IPS-NIHi11 (cell line): ENCODE measurements at regions not wholly inside any gene's neighbourhood (a gene's known extent, or its start where the extent isn't known, plus 50 kb on each side); places are given as distances from the start of the nearest gene placed in this dataset.
A peak's percentile ranks its signal among the peaks of the same experiment; 100 is the strongest.

ENCODE experiments used
- DNase-seq: peaks from one replicate; pipeline ENCODE4 v3.0.0; 2012; ENCODE audit warnings: mixed read lengths, low spot score

DNA sequence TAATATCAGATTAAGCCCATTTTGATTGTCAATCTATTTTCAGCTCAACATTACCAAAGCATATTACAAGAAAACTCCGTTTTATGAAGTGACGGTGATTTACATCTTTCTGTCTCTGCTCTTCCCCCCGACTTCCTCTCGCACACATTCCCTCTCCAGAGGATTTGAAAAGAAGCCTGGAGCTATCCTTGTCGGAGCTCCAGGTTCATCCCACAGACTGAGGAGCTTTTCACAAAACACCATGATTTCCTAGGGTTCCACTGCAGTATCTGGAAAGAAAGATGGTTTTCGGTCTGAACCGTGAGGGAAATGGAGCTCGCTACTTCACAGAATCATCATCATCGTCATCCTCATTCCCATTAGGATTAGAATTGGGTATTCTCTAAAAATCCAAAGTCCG lies 655.5 kb upstream of the MGMT start:
- DNase-seq = no peak

DNA sequence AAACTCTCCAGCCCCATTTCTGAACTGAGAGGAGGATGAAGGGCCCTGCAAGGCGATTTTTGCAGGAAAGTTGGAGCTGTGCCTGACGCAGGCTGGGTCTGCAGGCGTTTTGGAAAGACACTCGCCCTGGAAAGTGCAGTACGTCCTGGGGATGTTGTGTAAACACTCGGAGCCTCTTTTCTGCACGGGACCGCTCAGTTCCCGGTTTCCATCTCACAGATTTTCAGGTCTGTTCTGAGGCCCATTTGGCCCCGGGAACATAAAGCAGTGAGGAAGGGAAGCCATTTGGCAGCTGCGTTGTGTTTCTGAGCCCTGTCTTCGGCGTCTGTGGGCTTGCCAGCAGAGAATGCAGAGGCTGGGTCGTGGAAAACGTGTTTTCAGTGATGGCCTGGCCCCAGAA lies 655.0 kb upstream of the MGMT start:
- DNase-seq = no peak

DNA sequence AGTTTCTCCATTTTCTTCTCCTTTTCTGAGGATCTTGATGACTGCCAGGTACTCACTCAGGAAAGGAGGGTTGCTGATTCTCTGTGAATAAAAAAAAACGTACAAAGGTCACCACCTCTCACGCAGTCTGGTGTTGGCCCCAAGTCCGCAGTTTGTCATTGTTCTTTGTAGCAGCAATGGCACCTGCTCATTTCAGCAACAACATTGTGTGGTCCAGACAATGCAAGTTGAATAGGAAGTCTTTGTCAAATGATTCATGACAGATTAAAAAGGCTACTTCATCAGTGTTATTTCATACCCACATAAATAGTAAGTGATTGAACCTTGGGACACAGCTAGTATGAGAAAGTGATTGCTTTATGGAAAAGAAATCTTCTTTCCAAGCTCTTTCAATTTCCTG lies 653.5 kb upstream of the MGMT start:
- DNase-seq = no peak

DNA sequence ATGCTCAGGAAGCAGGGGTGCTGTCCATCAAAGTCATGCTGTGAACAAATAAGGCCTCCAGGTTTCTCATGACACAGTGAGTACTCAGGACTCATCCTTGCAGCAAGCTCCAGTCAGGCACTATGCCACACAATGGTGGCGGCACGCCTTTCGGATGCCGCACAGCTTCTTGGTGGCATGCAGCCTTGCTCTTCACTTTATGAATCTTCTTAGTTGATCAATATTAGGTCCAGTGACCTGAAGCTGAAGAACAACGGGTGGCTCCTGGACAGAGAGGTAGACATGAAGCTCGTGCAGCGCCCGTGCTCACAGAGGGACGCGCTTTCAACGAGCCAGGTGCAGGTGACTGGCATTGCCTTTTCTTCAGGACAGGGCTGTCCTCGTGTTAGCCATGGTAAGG lies 653.0 kb upstream of the MGMT start:
- DNase-seq = no peak

DNA sequence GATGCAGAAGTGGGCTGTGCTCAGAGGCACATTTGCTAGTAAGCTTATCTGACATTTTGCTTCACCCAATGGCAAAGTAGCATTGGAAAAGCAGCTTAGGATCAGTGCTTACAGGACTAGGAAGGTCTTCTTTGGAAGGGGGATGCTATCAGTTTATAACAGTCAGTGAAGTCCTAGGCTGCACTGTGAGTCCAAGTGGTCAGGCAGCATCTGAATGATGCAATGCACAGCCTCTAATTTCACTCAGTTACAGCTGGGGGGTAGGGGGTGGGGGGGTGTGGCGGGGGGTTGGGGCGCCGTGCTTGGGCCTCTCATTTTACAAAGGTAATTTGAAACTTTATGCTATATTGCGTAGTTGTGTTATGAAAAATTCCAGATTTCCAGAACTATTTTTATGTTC lies 652.3 kb upstream of the MGMT start:
- no peak for DNase-seq

DNA sequence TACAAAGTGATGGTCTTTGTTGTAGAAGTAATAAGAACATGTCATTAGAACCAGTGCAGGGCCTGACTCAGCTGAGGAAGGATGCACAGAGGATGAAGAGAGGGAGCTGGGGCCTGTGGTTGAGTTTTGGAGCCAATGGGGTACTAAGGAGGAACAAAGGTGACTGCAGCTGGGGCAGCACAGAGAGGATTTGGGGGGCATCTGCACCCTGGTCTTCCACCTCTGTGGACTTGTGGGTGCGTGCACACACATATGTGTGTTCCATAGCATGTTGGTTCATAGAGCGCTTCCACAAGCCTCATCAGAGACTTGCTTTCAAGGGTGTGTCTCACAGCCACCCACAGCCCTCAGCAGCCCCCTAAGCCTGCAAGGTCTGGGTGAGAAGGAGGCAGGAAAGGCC lies 650.3 kb upstream of the MGMT start:
- DNase-seq = no peak

DNA sequence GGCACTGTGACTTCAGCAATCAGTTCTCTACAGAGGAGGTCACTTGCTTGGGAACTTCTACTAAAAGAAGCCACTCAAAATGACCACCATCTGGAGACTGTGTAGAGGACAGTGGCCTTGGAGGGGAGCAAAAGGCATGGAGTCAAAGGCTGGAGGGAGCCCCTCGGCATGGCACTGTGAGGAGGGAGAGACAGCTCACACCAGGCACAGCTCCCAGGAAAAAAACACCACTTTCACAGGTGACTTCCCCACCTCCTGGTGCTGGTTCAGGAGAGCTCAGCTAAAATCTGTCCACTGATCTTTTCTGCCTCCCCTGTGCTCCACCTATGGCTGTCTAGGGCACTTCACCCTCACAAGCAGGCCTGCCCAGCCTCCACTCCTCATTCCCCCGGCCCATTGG lies 649.4 kb upstream of the MGMT start:
- DNase-seq = no peak

DNA sequence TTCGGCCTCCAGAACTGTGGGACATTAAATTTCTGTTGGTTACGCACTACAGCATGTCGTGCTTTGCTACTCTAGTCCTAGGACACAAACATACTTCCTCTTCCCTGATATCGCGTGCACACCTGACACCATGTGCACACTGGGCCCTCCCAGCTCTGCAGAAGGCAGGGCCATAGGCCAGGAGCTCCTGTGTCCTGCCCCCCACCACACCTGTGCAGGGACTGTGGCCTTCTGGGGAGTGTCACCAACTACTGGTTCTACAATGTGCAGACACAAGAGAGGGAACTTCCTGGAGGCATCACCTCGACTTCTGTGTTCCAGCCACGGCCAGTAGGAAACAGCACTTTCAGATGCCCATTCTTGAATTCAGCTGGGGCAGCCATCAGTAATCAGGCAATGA lies 646.4 kb upstream of the MGMT start:
- DNase-seq = no peak

DNA sequence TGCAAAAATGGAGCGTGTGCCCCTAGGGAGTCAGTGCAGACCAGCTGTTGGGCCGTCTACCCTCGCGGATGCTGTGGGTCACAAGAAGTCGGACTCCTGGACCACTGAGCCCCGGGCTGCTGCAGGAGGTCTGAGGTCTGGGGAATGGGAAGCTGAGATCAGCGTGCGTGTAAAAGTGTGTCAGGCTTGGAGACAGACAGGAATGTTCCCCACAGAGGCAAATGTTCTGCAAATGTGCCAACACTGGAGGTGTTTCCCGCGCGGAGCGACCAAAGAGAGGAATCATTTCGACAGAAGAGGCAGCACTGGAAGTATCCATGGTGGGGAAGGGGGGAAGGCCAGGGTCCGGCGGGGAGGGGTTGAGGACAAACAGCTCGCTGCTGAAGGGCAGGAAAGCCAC lies 643.8 kb upstream of the MGMT start:
- DNase-seq = no peak

DNA sequence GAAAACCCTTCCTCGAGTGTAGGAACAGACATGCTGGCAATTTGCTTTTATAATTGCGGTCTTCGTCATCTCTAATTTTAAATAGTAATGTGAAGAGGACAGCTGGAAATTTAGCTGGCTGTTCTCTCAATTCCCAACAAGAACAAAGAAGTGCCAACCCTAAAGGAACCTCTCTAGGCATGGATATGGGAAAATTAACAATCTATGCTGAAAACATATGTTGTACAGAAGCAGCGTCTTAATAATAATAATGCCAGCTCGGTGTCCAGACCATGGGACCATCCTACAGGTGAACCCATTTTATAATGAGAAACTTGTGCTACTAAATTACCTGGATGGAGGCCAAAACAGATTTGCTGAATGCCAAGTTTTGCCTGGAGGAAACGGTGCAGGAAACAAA lies 641.4 kb upstream of the MGMT start:
- no peak for DNase-seq

DNA sequence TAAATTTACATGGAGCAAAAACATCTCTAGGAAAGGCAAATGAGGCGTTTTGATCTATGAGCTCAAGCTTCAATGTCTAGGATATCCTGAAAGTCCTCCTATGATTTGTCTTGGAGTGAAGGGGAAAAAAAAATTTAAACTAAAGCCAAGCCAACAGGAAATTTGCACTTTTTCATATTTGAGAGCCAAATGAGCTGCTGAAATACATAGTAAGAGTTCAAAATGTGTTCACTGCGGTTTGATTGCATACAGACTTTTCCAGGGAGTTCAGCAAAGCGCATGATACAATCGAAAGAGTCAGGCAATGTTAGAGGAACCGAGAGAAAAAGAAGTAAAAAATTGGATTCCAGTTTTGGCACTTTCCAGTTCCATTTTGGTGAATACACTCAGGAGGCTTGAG lies 633.4 kb upstream of the MGMT start:
- DNase-seq = no peak

DNA sequence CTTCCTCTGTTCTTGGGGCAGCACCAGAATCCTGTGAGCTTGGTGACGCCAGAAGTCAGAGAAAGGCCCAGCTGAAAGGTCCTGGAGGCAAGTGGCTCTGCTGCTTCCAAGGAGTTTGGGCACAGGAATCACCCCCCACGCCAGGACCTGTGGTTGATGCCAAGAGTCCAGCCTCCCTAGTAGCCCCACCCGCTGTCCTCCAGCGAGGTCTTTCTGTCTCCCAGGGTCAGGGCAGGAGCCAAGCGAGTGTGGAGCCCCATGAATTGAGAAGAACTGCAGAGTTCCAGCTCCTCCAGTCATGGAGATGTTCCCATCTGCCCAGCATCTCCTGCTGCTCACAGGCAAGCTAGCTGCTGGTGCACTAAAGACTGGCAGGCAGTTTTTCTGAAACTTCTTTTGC lies 631.7 kb upstream of the MGMT start:
- no peak for DNase-seq

DNA sequence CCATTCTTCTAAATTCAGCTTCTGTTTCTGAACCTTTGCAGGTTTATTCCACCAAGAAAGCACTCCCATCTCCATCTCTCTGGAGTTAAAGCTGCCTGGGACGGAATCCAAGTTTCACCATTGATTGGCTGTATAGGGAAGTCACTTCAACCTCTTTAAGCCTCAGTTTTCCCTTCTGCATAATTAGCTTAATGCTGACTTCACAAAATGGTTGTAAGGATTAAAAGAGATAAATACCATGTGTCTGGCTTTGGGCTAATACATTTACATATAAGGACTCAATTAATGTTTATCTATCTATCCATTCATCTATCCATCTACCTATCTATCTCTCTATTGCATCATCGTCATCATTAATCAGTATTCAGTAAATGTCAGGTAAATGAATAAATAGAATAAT lies 629.6 kb upstream of the MGMT start:
- no peak for DNase-seq

DNA sequence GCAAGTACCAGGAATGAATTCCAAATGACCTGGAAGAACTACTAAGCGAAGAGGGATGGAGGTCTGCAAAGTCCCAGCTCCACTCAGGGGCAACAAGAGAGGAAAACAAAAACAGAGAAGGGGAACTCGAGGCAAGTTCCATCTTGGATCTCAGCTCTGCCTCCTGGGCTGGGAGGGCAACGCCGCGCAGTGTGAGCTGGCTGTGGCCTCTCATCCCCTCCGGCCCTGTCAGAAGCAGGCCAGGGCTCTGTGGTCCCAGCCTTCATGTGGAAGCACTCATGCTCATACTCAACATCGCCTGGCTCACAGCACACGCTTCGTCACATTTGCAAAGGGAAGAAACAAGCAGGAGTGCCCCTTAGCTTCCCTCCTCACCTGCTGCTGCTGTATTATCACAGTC lies 627.9 kb upstream of the MGMT start:
- no peak for DNase-seq

DNA sequence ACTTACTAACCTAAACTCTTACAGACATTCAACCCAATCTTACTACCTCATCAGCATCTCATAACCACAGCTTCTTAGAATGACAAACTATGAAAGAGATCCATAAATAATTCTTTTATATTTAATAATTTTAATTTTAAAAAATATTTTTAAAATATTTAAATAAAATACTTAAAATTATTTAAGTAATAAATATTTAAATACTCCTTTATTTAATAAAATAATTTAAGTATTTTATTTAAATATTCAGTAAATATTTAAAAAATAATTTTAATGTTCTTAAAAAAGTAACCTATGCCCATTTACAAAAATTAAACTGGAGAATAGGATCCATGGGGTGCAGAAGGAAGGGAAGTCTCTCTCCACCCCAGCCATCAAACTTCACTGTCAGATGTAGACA lies 627.3 kb upstream of the MGMT start:
- no peak for DNase-seq

DNA sequence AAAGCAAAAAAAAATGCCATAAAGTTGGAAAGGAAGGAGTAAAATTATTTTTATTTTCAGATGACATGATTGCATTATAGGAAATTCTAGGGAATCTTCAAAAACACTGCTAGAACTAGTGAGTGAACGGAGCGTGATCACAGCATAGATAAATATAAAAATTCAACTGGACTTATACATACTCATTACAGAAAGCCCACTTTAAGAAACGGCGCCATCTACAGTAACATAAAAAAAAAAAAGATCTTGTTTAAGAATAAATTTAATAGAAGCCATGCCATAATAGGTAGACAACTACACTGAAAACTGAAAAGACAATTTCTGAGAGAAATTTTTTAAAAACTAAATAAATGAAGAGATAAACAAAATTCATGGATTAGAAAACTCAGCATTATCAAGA lies 623.1 kb upstream of the MGMT start:
- no peak for DNase-seq

DNA sequence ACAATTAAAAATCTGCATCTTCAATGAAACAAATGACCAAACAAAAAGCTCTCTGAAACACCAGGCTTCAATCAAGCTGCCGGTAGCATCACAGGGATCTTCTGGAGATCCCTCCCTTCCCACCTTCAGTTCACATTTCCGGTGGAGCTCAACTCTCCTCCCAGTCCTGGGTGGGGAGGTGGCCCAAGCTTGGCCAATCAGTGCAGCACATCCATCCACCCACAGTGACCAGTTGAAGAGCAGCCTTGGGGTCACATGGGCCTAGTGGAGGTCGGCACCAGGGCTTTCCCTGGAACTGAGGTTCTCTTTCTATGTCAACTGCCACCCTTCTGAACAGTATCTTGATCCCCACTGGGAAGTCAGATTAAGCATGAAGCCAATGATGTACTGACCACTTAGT lies 620.1 kb upstream of the MGMT start:
- no peak for DNase-seq

DNA sequence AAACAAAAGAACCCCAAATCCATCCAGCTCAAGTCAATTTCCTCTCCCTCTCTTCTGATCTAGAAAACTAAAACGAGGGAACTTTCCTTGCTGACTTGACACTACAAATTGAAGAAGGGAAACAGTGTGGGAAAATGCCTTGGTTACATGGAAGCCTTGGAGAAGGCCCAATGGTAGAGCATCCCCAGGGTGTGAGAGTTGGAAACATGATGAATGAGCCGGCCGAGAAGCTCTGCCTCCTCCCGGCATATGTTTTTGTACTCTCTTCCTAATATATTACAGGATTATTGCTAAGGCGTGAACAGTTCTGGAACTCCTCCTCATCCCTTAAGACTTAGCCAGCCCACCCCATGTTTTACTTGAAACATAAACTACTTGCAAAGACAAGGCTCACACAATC lies 618.2 kb upstream of the MGMT start:
- DNase-seq = no peak

DNA sequence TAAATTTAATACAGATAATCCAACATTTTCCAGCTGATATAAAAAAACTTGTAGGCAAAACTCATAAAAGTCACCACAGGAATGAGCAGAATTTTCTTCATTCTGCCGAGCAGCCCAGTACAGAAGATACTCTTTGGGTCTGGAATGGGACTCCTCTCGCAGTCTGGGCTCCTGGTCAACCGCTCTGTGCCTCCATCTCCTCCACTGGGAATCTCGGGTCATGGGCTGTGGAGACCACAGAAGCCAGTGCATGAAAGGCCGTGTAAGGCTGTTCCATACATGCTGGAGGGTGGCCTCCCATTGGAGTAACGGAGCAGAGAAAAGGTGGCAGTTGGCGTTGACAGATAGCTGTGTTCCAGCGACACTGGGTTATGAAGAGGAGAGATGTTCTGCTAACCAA lies 616.4 kb upstream of the MGMT start:
- no peak for DNase-seq

DNA sequence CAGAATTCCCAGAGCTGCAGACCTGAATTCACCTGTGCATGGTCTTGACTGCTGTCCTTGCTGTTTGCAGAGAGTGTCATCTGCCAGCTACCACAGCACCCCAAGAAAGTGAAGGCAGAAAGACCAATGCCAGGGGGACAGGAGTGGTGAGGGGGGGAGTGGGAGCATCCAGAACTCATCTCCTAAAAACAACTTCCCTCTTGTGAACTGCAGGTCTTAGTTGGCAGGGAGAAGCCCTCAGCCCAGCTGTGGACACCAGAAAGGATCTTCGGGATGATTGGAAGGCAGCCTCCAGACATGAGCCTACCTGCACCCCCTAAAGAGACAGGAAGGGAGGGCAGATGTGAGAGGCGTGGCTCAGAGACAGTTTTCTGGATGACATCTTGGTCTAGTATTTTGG lies 615.8 kb upstream of the MGMT start:
- no peak for DNase-seq

DNA sequence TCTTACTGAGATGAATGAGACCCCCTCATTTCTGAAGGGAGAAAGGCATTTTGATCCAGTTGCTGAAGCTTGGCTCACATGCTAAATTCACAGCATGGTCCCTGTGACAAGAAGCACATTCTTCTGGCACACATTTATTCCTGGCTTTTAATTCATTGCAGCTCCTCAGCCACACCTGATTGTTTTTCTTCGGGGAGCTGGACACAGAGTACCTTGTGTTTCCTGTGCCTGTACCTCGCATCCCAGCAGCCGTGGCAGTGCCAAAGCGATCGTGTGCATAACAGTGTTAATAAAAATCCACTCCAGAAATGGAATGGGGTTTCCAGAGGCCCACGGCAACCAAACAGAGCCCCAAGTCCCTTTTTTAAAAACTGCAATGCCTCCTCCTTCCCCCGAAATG lies 615.3 kb upstream of the MGMT start:
- no peak for DNase-seq

DNA sequence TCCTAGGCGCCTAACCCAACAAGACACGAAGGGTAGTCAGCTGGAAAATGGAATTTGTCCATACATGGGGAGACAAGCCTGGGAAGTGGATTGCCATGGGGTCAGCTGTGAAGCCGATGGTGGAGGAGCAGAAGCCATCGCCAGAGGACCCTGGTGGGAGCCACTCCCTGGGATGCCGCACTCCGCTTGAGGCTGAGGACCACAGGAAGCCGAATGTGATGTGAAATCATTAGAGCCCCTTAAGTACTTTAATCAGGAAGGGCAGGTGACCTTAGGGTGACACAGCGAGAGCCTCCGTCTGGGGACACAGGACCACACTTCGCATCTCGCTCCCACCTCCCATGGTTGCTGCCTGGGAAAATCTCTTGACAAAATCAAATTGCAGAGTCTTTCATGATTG lies 614.6 kb upstream of the MGMT start:
- no peak for DNase-seq

DNA sequence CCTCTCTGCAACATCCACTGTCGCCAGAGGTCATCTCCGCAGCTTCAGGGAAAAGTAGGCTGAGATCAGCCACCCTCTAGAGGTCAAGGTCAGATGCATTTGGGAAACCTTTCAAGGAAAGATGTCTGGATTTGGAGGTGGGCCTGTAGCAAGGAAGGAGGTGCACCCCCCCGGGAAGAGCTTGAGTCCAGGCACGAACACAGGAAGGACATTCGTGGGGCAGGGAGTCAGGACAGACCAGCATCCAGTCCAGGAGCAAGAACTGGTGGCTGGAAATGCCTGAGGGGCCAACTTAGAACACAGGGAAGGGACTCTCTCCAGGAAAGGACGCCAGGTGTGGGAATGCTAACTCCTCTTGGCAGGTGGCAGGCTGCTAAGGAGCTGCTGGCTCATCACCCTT lies 614.1 kb upstream of the MGMT start:
- no peak for DNase-seq

DNA sequence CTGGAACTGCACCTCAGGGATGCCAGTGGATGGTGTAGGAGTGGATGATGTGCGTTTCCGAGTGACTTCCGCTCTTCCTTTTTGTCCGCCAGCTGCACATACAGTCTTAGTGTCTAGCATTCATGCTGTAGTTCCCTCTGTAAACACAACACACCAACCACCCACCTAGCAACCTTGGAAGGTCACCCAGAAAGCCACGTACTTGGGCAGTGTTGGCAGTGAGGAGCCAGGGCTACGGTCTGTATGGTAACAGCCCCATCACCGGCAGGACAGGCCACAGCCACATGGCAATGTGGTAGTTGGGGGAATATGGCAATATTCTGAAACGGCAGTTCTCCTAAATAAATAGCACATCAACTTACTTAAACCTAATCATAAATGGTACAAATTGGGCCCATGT lies 613.5 kb upstream of the MGMT start:
- DNase-seq = no peak

DNA sequence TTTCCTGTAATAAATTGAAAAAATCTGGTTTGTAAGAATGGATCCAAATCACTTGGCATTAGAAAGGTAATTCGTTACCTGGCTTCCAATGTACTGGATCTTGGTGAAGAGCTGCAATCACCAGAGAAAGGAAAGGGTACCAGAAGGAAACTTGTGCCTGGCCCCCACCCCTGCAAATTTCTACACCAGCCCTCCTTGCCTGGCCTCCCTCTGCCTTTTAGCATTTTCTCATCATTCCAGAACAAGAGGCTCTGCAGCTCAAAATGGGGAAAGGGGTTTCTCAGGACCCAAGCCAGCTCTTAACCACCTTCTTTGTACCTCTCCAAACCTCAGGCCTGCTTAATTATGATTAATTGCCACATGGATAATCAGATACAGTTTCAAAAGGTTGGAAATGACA lies 612.8 kb upstream of the MGMT start:
- no peak for DNase-seq

DNA sequence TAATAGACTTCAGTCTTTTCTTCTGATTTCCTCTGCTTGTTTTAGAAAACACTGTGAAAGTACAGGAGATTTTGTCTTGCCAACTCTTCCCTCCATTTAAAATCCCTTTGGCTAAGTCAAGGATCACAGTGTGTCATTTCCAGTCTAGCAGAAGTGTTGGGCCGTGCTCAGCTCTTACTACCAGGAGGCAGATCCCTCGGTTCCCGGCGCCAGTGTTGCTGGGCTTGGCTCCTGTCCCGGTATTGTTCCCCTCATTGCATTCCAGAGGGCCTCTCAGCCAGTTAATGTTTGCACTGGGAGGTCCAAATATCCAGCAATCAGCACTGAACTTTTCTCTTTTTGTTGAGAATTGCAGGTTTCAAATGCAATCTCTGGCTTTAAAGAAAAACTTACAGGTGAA lies 612.1 kb upstream of the MGMT start:
- peak; percentile 69 for DNase-seq
